HEK293T (cell line): ENCODE measurements at regions not wholly inside any gene's neighbourhood (a gene's known extent, or its start where the extent isn't known, plus 50 kb on each side); places are given as distances from the start of the nearest gene placed in this dataset.

ENCODE experiments used
- TARDBP ChIP-seq: fragments of 450-650 bp; IDR thresholded peaks from 2 replicates; pipeline ENCODE4 v1.6.1; 2016
- ZNF384 ChIP-seq: fragments of 450-650 bp; IDR thresholded peaks from 2 replicates; pipeline ENCODE4 v1.6.1; 2016

- TF ChIP-seq TARDBP (no peak), ZNF384 (no peak)
Observed at GRCh38 chr6:92377137-92377536, 1042.2 kb downstream of the EPHA7 start.
